T-helper 22 cell (primary cell): ENCODE measurements at regions not wholly inside any gene's neighbourhood (a gene's known extent, or its start where the extent isn't known, plus 50 kb on each side); places are given as distances from the start of the nearest gene placed in this dataset.

Experiments
- DNase-seq: peaks from one replicate; pipeline ENCODE4 v3.0.0-alpha.2; 2020; ENCODE audit warnings: low read depth

DNA sequence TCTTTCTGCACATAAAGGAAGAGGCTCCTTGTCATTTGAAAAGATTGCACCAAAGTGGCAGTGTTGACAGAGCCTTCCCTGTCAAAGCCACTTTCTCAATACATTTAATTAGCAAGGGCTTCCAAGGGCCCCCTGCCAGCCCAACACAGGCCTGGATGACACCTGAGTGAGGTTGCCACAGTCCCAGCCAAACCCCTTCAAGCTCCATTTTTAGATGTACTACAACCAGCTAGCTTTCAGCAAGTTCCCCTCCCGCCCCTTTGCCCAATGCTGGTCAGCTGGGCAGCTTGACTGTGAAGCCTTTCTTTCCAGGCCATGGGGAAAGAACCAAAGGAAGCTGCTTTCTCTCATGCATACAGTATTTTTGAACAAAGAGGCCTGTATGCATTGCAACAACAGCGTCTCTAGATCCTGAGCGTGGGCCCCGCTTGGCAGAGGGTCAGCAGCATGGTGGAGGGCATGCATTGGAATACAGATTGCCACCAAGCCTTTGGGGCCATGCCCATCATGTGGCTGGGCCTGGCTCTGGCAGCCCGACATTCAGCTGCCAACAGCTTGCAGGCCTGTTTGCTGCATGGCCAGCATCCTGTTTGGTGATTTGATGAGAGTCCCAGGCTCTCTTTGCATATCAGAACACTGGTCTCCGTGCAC is 261.1 kb upstream of the GATB start:
- DNase-seq = no peak

- no peak for DNase-seq
These were observed 259.3 kb upstream of the GATB start for GRCh38 chr4:152020073-152020472.

- no peak for DNase-seq
These were observed 255.5 kb upstream of the GATB start for GRCh38 chr4:152016303-152016620.

- no peak for DNase-seq
These were observed 254.9 kb upstream of the GATB start for GRCh38 chr4:152015597-152016302.

DNA sequence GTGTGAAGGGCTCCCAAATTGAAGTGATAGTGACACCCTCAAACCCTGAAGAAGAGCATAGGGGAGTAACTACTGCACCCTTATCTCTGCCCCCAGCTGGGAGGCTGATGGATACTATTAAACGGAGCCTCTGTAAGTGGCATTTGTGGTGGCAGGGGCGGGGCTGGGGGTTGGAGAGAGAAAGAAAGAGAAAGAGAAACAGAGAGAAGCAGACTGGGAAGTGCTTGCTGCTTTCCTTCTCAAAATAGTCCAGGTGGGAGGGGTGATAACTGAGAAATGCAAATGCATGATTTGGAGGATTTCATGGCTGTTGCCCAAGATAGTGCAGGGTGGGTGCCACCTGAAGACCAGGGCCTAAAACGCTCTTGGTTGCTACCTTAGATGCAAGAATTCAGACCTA is 253.5 kb upstream of the GATB start:
- DNase-seq = no peak

DNA sequence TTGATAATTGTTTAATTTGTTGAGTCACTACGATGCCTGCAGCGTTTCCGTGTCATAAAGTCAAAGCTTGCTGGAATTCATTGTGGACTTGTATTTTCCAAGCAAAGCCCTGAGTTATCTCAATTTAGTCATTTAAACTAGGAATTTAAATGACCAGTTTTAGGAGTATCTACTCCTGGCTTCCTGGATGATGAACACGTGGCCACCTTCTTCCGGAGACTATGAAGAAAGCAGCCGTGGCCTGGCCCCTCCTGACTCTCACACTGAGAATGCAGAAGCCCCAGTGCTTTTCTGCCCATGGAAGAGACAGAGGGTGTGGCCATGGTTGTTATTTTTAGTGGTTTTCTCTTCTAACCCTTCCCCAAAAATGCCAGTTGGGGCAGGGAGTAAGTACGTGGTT is 250.7 kb upstream of the GATB start:
- no peak for DNase-seq

DNA sequence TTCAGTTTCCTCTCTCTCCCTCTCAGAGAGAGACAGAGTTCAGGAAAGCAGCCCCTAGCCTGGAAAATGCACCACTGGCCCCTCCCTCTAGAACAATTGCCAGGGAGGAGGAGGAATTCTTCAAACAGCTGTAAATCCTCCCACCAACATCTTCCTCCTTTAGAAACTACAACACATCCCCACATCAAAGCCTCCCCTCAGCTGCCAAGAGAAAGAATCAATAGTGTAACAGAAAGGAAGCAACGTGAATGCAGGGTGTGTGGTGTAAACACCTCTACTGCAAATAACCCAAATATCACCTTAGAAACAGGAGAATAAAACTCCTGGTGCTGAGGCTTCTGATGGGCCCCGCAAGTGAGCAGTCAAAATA is 249.9 kb upstream of the GATB start:
- DNase-seq = no peak

- no peak for DNase-seq
These were observed 249.3 kb upstream of the GATB start for GRCh38 chr4:152009983-152010709.

DNA sequence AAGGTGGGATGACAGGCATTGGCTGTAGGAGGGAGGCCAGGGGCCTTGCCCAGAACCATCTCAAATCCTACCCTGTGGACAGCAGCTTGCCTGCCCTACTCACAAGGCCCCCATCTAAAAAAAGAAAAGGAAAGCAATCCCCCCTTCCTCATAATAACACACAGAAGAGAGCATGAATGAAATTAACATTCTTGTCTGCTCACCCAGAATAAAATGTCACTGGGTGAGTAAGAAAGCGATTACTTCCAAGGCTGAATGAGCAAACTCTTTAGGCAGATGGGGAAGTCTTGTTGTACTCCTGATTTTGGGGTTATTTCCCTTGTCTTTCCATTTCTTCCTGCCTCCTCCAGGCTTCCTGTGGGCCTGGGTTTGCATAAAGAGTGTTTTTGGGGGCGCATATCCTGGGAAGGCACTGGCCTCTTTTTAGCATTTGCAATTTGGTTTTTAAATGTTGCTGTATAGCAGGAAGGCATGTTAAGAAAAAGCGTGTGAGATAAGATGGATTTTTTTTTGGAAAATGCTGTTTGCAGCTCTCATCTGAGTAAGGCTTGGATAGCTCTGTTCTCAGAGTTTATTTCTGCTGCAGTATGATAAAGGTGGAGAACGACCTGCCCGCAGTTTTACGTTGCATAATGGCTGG is 248.3 kb upstream of the GATB start:
- no peak for DNase-seq

DNA sequence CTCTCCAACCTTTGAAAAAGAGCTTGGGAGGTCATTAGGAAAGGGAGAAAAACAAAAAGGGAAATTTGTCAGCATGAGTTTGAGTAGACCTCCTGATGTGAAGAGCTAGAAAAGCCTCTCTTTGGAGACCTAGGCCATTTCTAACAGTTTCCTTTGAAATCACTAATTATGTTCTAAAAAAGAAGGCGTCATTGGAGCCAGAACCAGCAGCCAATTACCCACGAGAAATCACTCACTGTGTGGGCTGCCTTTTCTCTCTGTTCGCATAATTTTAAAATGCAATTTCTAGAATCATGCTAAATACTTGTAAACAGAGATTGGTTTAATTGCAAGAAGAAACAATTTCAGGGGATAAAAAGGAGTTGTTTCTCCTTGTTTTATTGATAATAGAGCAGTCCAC is 246.3 kb upstream of the GATB start:
- no peak for DNase-seq

DNA sequence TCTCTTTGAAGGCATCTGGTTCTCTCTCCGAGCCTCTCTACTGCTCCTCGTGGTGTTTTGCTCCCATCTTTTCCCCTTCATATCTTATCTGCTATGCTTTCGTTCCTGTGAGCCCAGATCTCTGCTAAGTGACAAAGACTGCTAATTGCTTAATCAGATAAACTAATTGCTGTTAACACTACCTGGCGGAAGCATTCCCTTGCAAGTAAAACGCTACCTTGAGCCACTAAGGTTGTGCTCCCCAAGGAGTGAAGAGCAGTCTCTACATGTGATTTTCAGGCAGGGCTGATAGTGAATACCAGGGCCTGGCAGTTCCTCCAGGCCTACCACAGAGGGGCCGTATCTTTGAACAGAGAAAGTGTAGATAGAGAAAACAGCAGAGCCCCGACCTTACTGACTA is 244.0 kb upstream of the GATB start:
- no peak for DNase-seq

GRCh38 chr4:152000518-152000917 is 239.7 kb upstream of the GATB start:
- no peak for DNase-seq

- DNase-seq = no peak
These were observed 237.9 kb upstream of the GATB start for GRCh38 chr4:151998723-151999122.

- DNase-seq = no peak
These were observed 236.7 kb upstream of the GATB start for GRCh38 chr4:151997461-151997860.

DNA sequence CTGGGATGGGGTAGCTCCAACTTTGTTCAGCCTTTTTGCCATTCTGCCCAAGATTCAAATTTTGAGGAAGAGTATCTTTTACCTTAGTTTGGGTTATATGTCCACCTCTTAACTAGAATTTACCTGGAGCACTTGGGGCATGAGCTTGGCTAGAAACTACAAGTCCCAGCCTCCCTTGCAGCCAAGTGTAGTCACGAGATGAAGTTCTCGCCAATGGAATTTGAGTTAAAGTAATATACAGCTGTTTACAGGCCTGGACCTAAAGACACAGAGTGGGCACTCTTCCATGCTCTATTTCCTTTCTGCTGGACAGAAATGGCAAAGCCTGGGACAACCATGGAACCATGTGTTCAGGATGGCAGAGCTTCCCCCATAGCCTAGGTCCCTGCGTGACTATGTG is 233.6 kb upstream of the GATB start:
- DNase-seq = no peak

- no peak for DNase-seq
These were observed 232.7 kb upstream of the GATB start for GRCh38 chr4:151993521-151993920.

- DNase-seq = no peak
These were observed 231.7 kb upstream of the GATB start for GRCh38 chr4:151992332-151993154.

DNA sequence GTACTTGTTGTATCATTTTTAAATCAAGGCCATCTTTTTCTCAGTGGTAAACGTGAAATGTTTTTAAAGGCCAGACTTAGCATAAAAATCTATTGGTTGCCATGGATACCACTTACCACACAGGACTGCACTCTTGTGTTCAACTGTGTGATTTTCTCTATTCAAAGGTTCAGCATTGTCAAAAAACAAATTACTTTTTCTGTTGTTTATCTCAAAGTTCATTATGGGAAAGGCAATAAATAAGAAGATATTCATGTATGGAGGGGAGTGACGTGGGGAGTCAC is 231.0 kb upstream of the GATB start:
- no peak for DNase-seq

- no peak for DNase-seq
These were observed 230.4 kb upstream of the GATB start for GRCh38 chr4:151991001-151991883.

DNA sequence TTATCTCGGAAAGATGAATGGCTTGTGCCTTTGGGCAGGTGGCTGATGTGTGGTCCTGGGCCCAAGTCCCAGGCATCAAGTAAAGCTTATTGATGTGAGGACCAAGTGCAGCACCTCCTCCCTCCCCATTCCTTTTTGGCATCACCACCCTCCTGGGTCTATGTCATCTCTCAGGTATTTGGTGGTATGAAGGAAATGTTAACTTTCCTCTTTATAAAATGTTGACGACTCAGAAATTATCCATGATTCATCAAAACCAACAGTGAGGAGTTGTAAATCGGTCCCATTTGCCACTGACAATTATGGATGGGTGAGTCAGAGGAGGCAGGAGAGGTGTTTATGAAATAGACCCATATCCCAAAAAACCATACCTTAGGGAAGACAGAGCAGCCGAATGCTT is 229.4 kb upstream of the GATB start:
- no peak for DNase-seq

GRCh38 chr4:151988591-151988990 is 227.8 kb upstream of the GATB start:
- no peak for DNase-seq

- no peak for DNase-seq
These were observed 226.8 kb upstream of the GATB start for GRCh38 chr4:151987606-151988005.
